H9 (cell line): ENCODE measurements at regions not wholly inside any gene's neighbourhood (a gene's known extent, or its start where the extent isn't known, plus 50 kb on each side); places are given as distances from the start of the nearest gene placed in this dataset.

ENCODE experiments used
- DNase-seq: peaks from one replicate; pipeline ENCODE4 v3.0.0-alpha.2; 2017
- H2AFZ ChIP-seq: one replicate; pipeline ENCODE4 v1.6.1; 2013; ENCODE audit warnings: mild to moderate bottlenecking, low read length, control low read depth, moderate library complexity
- H2AK5ac ChIP-seq: 2 replicates; pipeline ENCODE4 v1.6.1; 2013; ENCODE audit warnings: low read length, control low read depth, mixed read lengths; ENCODE audit not compliant: insufficient read length
- H2BK120ac ChIP-seq: one replicate; pipeline ENCODE4 v1.6.1; 2013; ENCODE audit warnings: low read depth, mild to moderate bottlenecking, low read length, control low read depth, inconsistent platforms; ENCODE audit not compliant: poor library complexity, severe bottlenecking
- H2BK12ac ChIP-seq: 2 replicates; pipeline ENCODE4 v1.6.1; 2013; ENCODE audit warnings: low read length, control low read depth, mixed read lengths, low read depth; ENCODE audit not compliant: insufficient read length
- H2BK15ac ChIP-seq: 2 replicates; pipeline ENCODE4 v1.6.1; 2013; ENCODE audit warnings: low read depth, low read length, control low read depth
- H2BK20ac ChIP-seq: one replicate; pipeline ENCODE4 v1.6.1; 2013; ENCODE audit warnings: low read depth, mild to moderate bottlenecking, low read length, control low read depth, inconsistent platforms; ENCODE audit not compliant: poor library complexity, severe bottlenecking
- H2BK5ac ChIP-seq: 2 replicates; pipeline ENCODE4 v1.6.1; 2013; ENCODE audit warnings: low read length, control low read depth, mixed read lengths; ENCODE audit not compliant: insufficient read length
- H3K14ac ChIP-seq: 2 replicates; pipeline ENCODE4 v1.6.1; 2013; ENCODE audit warnings: low read length, control low read depth; ENCODE audit not compliant: insufficient read depth
- H3K18ac ChIP-seq: 2 replicates; pipeline ENCODE4 v1.6.1; 2013; ENCODE audit warnings: low read depth, mild to moderate bottlenecking, mixed read lengths, low read length, control low read depth; ENCODE audit not compliant: insufficient read length
- H3K23ac ChIP-seq: 2 replicates; pipeline ENCODE4 v1.6.1; 2013; ENCODE audit warnings: low read length, control low read depth, mixed read lengths, low read depth; ENCODE audit not compliant: insufficient read length
- H3K23me2 ChIP-seq: 2 replicates; pipeline ENCODE4 v1.6.1; 2013; ENCODE audit warnings: low read depth, mild to moderate bottlenecking, mixed read lengths, low read length, control low read depth; ENCODE audit not compliant: insufficient read length, poor library complexity, severe bottlenecking
- H3K27ac ChIP-seq: 2 replicates; pipeline ENCODE4 v1.5.1; 2013; ENCODE audit warnings: low read length, control low read depth, mixed read lengths, low read depth; ENCODE audit not compliant: insufficient read length
- H3K27me3 ChIP-seq: 2 replicates; pipeline ENCODE4 v1.6.1; 2013; ENCODE audit warnings: low read length, control low read depth, inconsistent platforms; ENCODE audit not compliant: insufficient read depth
- H3K4ac ChIP-seq: 2 replicates; pipeline ENCODE4 v1.6.1; 2013; ENCODE audit warnings: low read depth, mild to moderate bottlenecking, control low read depth, inconsistent platforms, low read length, moderate library complexity
- H3K4me1 ChIP-seq: 2 replicates; pipeline ENCODE4 v1.6.1; 2013; ENCODE audit warnings: low read length, control low read depth, inconsistent platforms; ENCODE audit not compliant: insufficient read depth
- H3K4me2 ChIP-seq: 2 replicates; pipeline ENCODE4 v1.6.1; 2013; ENCODE audit warnings: low read length, control low read depth, mixed read lengths; ENCODE audit not compliant: insufficient read length, insufficient read depth
- H3K56ac ChIP-seq: 2 replicates; pipeline ENCODE4 v1.6.1; 2013; ENCODE audit warnings: low read depth, mild to moderate bottlenecking, mixed read lengths, low read length, control low read depth; ENCODE audit not compliant: insufficient read length
- H3K79me1 ChIP-seq: 2 replicates; pipeline ENCODE4 v1.6.1; 2013; ENCODE audit warnings: low read depth, mild to moderate bottlenecking, moderate library complexity, low read length, control low read depth, inconsistent platforms; ENCODE audit not compliant: insufficient read depth, poor library complexity, severe bottlenecking
- H3K79me2 ChIP-seq: 2 replicates; pipeline ENCODE4 v1.6.1; 2013; ENCODE audit warnings: low read length, control low read depth, inconsistent platforms; ENCODE audit not compliant: insufficient read depth
- H3K9ac ChIP-seq: 2 replicates; pipeline ENCODE4 v1.6.1; 2013; ENCODE audit warnings: low read length, control low read depth, mixed read lengths; ENCODE audit not compliant: insufficient read length; ENCODE audit errors: extremely low read depth
- H3K9me3 ChIP-seq: one replicate; pipeline ENCODE4 v1.6.1; 2013; ENCODE audit warnings: low read depth, low read length, inconsistent platforms; ENCODE audit not compliant: control insufficient read depth
- H3T11ph ChIP-seq: one replicate; pipeline ENCODE4 v1.6.1; 2013; ENCODE audit warnings: mild to moderate bottlenecking, low read length, control low read depth, inconsistent platforms
- H4K20me1 ChIP-seq: one replicate; pipeline ENCODE4 v1.6.1; 2013; ENCODE audit not compliant: control insufficient read depth, insufficient read length, insufficient read depth
- H4K5ac ChIP-seq: 2 replicates; pipeline ENCODE4 v1.6.1; 2013; ENCODE audit warnings: low read depth, mild to moderate bottlenecking, mixed read lengths, low read length, control low read depth; ENCODE audit not compliant: insufficient read length
- H4K8ac ChIP-seq: replicated peaks from 2 replicates; pipeline ENCODE4 v1.6.1; 2013; ENCODE audit warnings: low read length, control low read depth, mixed read lengths, low read depth; ENCODE audit not compliant: insufficient read length
- H4K91ac ChIP-seq: 2 replicates; pipeline ENCODE4 v1.6.1; 2013; ENCODE audit warnings: low read depth, mild to moderate bottlenecking, moderate library complexity, mixed read lengths, low read length, control low read depth; ENCODE audit not compliant: insufficient read length
- H3K27ac Mint-ChIP-seq, 3 experiments: 2 replicates in 2 of 3; 3 replicates in 1 of 3; pipeline ENCODE4 v1.8.0; 2020 to 2021; ENCODE audit warnings: mixed read lengths in 3 of 3, mild to moderate bottlenecking in 1 of 3, moderate library complexity in 1 of 3
- H3K27me3 Mint-ChIP-seq: 2 replicates; pipeline ENCODE4 v1.8.0; 2021; ENCODE audit warnings: low read depth, mild to moderate bottlenecking, moderate library complexity, mixed read lengths
- H3K36me3 Mint-ChIP-seq, 3 experiments: 2 replicates in 2 of 3; 3 replicates in 1 of 3; pipeline ENCODE4 v1.8.0; 2020 to 2021; ENCODE audit warnings: low read depth in 3 of 3, mixed read lengths in 3 of 3; ENCODE audit not compliant: insufficient read depth in 1 of 3
- H3K4me1 Mint-ChIP-seq, 2 experiments: 2 replicates each; pipeline ENCODE4 v1.8.0; 2020; ENCODE audit warnings: mixed read lengths in 2 of 2
- H3K4me3 Mint-ChIP-seq, 2 experiments: 2 replicates in 1 of 2; 3 replicates in 1 of 2; pipeline ENCODE4 v1.8.0; 2020 to 2021; ENCODE audit warnings: mild to moderate bottlenecking in 2 of 2, mixed read lengths in 2 of 2, moderate library complexity in 1 of 2
- H3K9me3 Mint-ChIP-seq, 2 experiments: 2 replicates in 1 of 2; 3 replicates in 1 of 2; pipeline ENCODE4 v1.8.0; 2020; ENCODE audit warnings: mild to moderate bottlenecking in 2 of 2, mixed read lengths in 2 of 2, moderate library complexity in 1 of 2
- TF ChIP-seq, protein P1 (sequence below): fragments of 200-600 bp; sonication (generic); conservative IDR thresholded peaks from 3 replicates; pipeline ENCODE4 v1.8.0; 2021; ENCODE audit warnings: antibody characterized with exemption, mild to moderate bottlenecking

DNA sequence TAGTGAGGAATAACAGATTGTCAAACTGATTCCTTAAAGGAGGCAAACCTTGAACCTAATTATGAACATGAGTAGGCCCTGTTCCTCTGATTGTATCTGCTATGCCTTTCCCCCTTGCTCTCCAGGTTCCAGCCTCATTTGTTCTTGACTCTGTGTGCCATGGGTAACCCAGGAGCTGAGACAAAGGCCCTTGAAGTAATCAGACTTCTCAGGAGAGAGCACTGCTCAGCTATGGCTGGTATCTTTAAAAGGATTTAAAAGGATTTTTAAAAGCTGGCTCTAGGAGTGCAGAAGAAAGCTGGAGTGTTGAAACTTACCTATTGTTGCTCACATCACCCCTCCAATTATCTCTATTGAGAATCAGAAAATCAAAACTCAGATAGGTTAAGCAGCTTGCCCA is 1565.5 kb upstream of the AGA start:
- DNase-seq, result peak; percentile 31
- Histone ChIP-seq H2BK15ac (no peak overlapping the region), H3K9ac (no peak overlapping the region), H3K4me1 (peaks cover 4% of the 10 kb centered on the region; the same call in 1 of the 2 replicates), H2BK20ac (no peak overlapping the region), H3K23me2 (no peaks in the 10 kb centered on the region), H2BK12ac (no peak overlapping the region), H3K14ac (no peak overlapping the region), H2AK5ac (no peak overlapping the region), H3K27ac (no peak overlapping the region), H3K4me2 (no peak overlapping the region), H3K79me2 (no peaks in the 10 kb centered on the region), H3K27me3 (no peaks in the 10 kb centered on the region), H4K20me1 (no peaks in the 10 kb centered on the region), H4K8ac (no peak overlapping the region), H2BK5ac (no peak overlapping the region), H3K23ac (no peak overlapping the region), H3T11ph (no peak overlapping the region), H3K56ac (no peak overlapping the region), H4K5ac (no peak overlapping the region), H3K18ac (no peak overlapping the region), H3K9me3 (no peaks in the 10 kb centered on the region), H2AFZ (no peak overlapping the region), H2BK120ac (no peak overlapping the region), H3K79me1 (no peaks in the 10 kb centered on the region), H3K4ac (no peak overlapping the region), H4K91ac (no peak overlapping the region)
- H3K36me3 Mint-ChIP-seq, result no peaks in the 10 kb centered on the region
- H3K27me3 Mint-ChIP-seq, result no peaks in the 10 kb centered on the region
- TF ChIP-seq, protein P1, sequence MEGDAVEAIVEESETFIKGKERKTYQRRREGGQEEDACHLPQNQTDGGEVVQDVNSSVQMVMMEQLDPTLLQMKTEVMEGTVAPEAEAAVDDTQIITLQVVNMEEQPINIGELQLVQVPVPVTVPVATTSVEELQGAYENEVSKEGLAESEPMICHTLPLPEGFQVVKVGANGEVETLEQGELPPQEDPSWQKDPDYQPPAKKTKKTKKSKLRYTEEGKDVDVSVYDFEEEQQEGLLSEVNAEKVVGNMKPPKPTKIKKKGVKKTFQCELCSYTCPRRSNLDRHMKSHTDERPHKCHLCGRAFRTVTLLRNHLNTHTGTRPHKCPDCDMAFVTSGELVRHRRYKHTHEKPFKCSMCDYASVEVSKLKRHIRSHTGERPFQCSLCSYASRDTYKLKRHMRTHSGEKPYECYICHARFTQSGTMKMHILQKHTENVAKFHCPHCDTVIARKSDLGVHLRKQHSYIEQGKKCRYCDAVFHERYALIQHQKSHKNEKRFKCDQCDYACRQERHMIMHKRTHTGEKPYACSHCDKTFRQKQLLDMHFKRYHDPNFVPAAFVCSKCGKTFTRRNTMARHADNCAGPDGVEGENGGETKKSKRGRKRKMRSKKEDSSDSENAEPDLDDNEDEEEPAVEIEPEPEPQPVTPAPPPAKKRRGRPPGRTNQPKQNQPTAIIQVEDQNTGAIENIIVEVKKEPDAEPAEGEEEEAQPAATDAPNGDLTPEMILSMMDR, result peak; percentile 53
- H3K4me3 Mint-ChIP-seq, result no peak overlapping the region
- H3K9me3 Mint-ChIP-seq, result no peaks in the 10 kb centered on the region; a peak in 1 of 5 replicates
- H3K27ac Mint-ChIP-seq, result no peak overlapping the region
- peaks cover 14 to 23% of the 10 kb centered on the region in 2 experiments for H3K4me1 Mint-ChIP-seq
